H1 (cell line): ENCODE measurements at regions not wholly inside any gene's neighbourhood (a gene's known extent, or its start where the extent isn't known, plus 50 kb on each side); places are given as distances from the start of the nearest gene placed in this dataset.

Experiments used
- CREB1 ChIP-seq: IDR thresholded peaks from 2 replicates; pipeline ENCODE4 v1.6.1; 2012; ENCODE audit warnings: inconsistent platforms
- CTCF ChIP-seq, 3 experiments: IDR thresholded peaks; 1 replicate in 2 of 3; 2 replicates in 1 of 3; pipeline versions ENCODE4 v1.5.1 to v1.6.1; 2011; ENCODE audit warnings: low read length in 3 of 3, mild to moderate bottlenecking in 3 of 3, inconsistent platforms in 2 of 3, low read depth in 1 of 3, moderate library complexity in 1 of 3; ENCODE audit not compliant: insufficient read depth in 1 of 3; ENCODE audit errors: control extremely low read depth in 1 of 3
- MAX ChIP-seq: IDR thresholded peaks from 2 replicates; pipeline ENCODE4 v1.6.1; 2012; ENCODE audit warnings: inconsistent platforms
- POLR2A ChIP-seq, 2 experiments: IDR thresholded peaks; 1 replicate in 1 of 2; 2 replicates in 1 of 2; pipeline ENCODE4 v1.6.1; 2011; ENCODE audit warnings: low read depth in 2 of 2, low read length in 2 of 2, mild to moderate bottlenecking in 2 of 2; ENCODE audit errors: control extremely low read depth in 1 of 2
- SIN3A ChIP-seq, 2 experiments: IDR thresholded peaks in 1 of 2; conservative IDR thresholded peaks in 1 of 2; 2 replicates each; pipeline ENCODE4 v1.6.1; 2011 to 2012; ENCODE audit warnings: low read length in 2 of 2, improper control_type of control experiment in 1 of 2, low read depth in 1 of 2, mild to moderate bottlenecking in 1 of 2
- SP2 ChIP-seq: IDR thresholded peaks from 2 replicates; pipeline ENCODE4 v1.6.1; 2012; ENCODE audit warnings: mild to moderate bottlenecking, low read length, inconsistent platforms
- TAF1 ChIP-seq: IDR thresholded peaks from 2 replicates; pipeline ENCODE4 v1.6.1; 2011; ENCODE audit warnings: mild to moderate bottlenecking, low read depth, low read length
- YY1 ChIP-seq: IDR thresholded peaks from 2 replicates; pipeline ENCODE4 v1.6.1; 2011; ENCODE audit warnings: low read depth, mild to moderate bottlenecking, low read length
- ZNF274 ChIP-seq: IDR thresholded peaks from 2 replicates; pipeline ENCODE4 v1.7.0; 2012; ENCODE audit warnings: low read length, borderline replicate concordance; ENCODE audit errors: extremely low read depth

- TF ChIP-seq CTCF (IDR thresholded peaks at IDR 0.05; ENCODE audit: control extremely low read depth in 1 of 3, insufficient read depth in 1 of 3, low read depth in 1 of 3, low read length in 3 of 3) (no peak), SIN3A (conservative IDR thresholded peaks at IDR 0.05 in 1 of 2, IDR thresholded peaks at IDR 0.05 in 1 of 2; ENCODE audit: low read depth in 1 of 2, low read length in 2 of 2) (no peak), YY1 (no peak), TAF1 (no peak), POLR2A (IDR thresholded peaks at IDR 0.05; ENCODE audit: control extremely low read depth in 1 of 2, low read depth in 2 of 2, low read length in 2 of 2) (no peak), SP2 (no peak), CREB1 (no peak), ZNF274 (no peak), MAX (no peak)
Measured at GRCh38 chr9:13372510-13372909, 93.0 kb upstream of the MPDZ start.
